NCI-H2081 (cell line): ENCODE measurements at regions not wholly inside any gene's neighbourhood (a gene's known extent, or its start where the extent isn't known, plus 50 kb on each side); places are given as distances from the start of the nearest gene placed in this dataset.
"Not testable (repeated sequence)": the region's sequence is repeated elsewhere in the genome, so short reads cannot be mapped to it uniquely, and the experiment has no call there.

Experiments used
- DNase-seq, 2 experiments: peaks; one replicate each; lab custom pipeline; 2025; lab: John Stamatoyannopoulos, UW

DNA sequence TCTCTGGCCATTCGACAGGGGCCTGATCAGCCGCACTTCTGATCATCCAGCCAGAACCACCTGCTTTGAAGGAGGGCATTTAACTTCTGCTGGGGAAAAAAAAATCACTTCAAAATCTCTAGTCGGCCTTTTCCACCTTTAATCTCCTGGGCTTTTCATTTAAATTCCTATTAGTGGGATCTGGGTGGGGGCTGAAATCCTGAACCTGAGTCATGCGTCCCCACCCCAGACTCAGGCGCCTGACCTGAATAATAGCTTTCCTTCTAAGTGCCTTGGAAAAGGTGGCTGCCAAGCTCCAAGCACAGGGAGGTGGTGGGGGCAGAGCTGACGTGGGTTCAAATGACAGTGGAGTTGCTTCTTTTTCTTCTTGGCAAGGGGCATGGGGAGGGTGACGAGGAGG lies 246.0 kb upstream of the EXOC2 start:
- no peak for DNase-seq

DNA sequence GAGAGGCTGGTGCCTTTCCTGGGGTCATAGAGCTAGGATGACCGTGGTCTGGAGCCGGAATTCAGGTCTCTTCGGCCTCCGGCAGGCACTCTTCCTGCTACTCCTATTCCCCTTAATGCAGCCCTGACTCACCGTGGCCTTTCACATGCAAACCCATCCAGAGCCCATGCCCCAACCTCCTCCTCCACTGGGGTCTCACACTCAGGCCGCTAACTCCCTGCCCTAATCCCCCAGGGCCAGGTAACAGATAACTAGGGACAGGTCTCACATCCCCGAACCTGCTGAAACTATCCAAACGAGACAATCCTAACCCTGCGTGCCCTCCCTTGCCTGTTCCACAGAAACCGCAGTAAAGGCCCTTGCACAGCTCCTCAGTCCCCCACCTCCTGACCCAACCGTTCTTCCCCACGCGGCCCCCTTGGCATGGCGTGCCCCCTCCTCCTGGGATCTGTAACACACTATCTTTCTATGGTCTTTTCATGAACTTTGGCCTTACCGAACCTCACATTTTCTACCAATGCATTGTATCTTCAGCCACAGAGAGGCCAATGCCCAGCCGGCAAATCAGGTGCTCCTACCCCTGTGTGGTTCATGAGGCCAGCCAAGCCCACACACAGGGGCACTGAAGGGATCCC lies 245.4 kb upstream of the EXOC2 start:
- DNase-seq = no peak

DNA sequence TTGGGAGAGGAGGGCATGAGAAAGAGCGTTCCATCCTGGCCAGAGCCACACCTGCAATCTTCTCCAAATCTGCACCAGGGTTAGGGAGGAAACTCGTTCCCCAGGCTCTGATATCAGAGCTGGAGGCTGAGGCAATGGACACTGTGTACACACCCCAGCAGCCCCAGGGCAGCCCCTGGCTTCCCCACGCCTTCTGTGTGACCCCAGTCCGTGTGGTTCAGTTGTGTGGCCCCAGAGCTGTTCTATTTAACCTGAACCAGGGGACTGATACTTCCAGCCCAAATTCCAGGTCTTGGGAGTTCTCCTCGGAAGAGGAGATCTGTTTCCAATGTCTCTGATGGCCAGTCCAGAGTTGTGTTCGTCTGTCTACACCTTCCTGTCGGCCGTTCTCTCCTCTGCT lies 242.6 kb upstream of the EXOC2 start:
- no peak for DNase-seq

DNA sequence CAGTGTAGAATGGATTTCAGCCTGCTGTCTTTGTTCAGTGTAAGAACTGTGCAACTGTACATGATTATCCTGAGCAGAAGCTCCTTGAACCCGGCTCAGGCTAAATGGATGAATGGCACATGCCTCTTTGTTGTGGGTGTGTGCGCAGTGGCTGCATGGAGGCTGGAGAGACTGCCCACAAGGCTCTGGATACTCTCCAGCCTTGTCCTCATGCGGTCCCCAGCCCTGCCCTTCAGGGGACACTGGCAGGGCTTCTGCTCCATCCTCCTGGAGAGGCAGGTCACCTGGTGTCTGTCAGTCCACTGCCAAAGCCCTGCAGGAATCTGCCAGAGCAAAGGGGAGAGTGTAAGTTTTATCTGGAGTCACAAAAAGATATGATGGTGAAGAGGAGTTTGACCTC lies 241.7 kb upstream of the EXOC2 start:
- no peak for DNase-seq

DNA sequence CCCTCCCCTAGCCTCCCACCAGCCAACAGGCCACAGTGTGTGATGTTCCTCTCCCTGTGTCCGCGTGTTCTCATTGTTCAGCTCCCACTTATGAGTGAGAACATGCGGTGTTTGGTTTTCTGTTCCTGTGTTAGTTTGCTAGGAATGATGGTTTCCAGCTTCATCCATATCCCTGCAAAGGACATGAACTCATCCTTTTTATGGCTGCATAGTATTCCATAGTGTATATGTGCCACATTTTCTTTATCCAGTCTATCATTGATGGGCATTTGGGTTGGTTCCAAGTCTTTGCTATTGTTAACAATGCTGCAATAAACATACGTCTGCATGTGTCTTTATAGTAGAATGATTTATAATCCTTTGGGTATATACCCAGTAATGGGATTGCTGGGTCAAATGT lies 239.0 kb upstream of the EXOC2 start:
- DNase-seq = not testable (repeated sequence)

DNA sequence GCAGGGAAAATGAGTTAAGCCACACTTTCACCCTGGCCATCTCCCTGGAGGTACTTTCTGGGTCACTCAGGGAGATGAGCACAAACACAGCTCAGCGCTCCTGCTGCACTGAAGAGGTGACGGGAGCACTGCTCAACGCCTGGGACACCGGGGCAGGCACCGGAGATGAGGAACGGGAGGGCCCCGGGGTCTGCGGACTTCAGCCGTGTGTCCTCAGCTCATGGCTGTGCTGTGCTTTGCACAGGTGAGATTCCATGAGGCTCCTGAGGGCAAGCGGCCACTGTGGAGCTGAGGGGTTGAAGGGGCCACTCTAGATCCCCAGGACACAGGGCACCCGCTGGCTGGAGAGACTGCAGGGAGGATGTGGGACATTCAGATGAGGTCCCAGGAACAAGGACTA lies 234.2 kb upstream of the EXOC2 start:
- no peak for DNase-seq

DNA sequence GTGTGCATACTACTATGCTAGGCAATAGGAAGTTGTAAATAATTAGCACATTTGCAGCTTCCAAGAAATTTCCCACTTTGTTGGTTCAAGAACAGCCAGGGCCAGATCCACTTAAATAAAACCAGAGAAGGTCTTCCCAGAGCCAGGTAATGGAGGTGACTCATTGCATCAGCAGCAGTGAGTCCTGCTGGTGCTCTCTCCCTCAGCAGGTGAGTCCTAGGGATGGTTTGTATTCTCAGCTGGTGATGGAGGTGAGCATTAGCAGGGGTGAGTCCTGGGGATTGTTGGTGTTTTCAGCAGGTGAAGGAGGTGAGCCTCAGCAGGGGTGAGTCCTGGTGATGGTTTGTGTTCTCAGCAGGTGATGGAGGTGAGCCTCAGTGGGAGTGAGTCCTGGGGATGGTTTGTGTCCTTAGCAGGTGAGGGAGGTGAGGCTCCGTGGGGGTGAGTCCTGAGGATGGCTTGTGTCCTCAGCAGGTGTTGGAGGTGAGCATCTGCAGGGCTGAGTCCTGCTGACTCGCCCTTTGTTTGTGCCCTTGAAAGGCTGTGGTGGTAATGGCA lies 232.8 kb upstream of the EXOC2 start:
- DNase-seq = no peak

DNA sequence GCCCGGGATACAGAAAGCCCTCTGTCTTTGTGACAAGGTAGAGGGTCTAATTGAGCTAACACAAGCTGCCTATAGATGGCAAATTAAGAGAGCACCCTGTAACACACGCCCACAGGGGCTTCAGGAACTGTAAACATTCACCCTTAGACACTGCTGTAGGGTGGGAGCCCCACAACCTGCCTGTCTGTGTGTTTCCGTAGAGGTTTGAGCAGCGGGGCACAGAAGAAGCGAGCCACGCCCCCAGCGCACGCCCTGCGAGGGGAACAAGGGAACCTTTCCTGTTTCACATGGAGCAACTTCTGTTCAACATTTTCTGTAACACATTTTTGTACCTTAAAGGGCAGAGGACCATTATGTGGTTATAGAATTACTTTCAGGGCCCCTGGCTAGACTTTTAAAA lies 231.7 kb upstream of the EXOC2 start:
- DNase-seq = no peak

DNA sequence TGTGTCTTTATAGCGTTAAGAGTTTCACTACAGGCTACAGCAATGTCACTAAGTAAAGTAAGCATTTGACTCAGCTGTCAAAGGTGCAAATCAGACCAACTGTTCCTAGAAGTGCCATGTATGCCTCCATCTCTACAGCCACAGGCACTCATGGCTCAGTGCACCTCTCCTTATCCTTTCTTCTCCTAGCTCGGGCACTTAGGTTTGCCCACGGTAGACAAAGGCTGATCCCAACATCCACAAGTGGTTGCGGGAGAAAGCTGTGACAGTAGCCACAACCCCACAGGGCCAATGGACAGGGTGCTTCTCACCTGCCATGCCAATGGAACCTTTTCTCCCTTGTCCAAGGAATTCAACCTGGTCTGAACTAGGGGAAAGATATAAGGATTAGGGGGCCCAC lies 228.5 kb upstream of the EXOC2 start:
- no peak for DNase-seq

DNA sequence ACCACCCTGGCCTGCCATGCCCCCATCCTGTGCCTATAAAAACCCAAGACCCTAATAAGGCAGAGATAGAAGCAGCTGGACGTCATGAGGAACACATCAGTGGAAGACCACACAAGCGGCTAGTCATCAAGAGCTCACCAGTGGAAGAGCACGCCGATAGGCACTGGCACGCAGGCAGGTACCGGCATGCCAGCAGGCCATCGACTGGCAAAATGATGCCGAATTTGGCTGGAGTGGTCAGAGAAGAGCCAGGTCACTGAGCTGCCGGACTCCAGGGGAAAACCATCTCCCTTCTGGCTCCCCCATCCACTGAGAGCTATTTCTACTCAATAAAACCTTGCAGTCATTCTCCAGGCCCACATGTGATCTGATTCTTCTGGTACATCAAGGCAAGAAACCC lies 227.6 kb upstream of the EXOC2 start:
- no peak for DNase-seq

DNA sequence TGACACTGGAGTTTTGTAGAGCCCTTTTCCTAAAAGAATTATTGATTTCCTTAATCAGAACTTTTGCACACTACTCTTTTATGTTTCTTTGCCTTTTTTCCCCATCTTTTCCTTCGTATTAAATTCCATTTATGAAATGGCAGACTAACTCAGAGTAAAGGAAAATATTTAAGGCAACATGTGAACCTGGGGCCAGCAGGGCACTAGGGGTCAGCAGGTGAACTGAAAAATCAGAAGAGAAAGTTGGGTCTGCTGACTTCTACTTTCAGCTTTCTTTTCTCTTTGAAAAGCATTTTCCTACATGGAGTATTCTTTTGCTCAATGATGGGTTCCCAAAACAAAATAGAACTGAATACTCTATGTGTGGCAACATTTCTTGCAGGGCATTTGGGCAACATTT lies 226.6 kb upstream of the EXOC2 start:
- DNase-seq = no peak

DNA sequence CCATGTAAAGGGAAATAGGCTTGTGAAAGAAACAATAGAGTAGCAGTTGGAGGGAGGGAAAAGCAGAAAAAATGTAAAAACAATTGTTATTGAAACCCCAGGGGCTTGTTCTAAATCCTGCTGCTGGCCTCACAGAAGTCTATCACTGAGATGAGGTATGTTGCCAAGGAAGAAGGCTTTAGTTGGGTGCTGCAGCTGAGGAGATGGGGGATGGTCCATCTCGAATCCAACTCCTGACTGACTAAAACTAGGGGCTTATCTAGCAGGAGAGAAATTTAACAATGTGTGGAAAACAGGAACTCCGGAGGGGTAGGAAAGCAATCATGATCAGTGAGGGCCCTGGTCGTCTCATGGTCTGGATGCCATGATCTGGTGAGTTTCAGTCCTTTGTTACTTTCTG lies 225.0 kb upstream of the EXOC2 start:
- DNase-seq = no peak

DNA sequence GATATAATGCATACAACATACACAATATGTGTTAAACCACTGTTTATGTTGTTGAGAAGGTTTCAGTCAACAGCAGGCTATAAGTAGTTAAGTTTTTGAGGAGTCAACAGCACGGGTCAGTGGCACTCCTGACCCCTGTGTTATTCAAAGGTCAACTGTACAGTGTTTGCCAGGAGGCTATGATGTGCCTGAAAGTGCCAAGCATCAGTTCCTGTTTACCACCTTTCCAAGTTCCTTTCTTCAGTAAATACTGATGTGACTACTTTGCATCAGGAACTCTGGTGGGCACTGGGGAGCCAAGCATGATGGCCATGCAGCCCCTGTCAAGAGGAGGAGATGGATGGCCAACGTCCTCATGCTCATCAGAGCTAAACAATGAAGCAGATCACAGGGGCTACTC lies 224.4 kb upstream of the EXOC2 start:
- no peak for DNase-seq

DNA sequence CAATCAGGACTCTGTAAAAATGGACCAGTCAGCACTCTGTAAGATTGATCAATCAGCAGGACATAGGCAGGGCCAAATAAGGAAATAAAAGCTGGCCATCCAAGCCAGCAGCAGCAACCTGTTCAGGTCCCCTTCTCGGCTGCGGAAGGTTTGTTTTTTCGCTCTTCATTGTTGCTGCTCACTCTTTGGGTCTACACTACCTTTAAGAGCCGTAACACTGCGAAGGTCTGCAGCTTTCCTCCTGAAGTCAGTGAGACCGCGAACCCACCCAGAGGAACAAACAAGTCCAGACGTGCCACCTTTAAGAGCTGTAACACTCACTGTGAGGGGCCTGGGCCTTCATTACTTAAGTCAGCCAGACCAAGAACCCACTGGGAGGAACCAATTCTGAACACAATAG lies 223.2 kb upstream of the EXOC2 start:
- DNase-seq = no peak

DNA sequence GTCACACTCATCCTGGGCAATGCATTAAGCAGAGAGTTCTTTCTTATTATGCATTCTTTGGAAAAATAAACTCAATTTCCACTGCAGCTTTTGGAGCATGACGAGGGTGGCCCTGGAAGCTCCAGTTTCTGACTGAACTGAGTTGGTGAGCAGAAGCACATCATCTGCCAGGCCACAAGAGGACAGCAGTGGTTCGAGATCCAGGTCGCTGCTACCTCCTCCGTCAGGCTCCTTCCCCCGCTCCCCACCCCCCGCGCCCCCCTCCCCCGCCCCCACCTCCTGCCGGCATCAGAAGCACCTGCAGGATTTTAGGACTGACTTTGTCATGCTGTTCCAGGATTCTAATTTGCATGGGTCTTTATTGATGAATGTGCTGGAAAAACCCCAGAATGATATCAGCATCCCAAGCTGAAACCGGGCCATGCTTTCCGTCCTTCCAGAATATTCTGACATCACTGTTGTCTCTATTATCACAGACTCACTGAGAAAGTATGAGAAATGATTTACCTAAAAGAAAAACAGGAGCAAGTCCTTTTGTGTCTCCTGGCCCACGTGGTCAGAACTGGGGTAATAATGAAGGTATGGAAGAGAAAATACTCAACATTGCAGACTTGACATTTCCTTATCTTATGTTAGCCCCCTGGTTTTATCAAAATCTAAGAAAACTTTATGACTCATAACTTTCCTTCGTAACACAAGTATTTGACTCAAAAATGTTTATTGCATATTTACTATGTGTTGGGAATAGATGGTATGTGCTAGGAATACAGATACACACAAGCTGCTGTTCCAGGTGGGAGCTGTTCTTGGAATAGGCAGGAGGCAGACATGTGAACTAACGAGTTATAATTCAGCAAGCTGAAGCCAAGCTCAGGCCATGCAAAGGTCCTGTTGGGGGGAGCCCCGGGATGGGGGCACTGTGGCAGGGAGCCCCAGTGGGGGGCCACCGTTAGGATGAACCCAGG lies 220.2 kb upstream of the EXOC2 start:
- peak; percentile 3 to 23 for DNase-seq

DNA sequence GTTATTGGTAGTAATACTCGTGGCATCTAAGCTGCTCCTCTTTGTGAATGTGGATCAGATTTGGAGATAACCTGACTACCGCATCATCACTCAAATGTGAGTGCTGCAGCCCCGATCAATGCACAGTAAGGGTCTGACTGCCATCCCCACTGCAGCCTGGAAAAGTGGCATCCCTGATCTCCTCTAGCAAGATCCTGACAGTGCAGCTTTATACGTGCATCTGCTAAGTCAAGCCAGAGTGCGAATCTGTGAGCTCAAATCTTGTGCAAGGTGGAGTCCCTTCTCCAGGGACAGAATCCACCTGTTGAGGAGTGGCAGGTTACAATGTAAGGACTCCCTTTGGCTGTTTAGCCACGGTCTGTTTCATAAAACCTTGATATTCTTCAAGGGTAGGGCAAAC lies 215.0 kb upstream of the EXOC2 start:
- no peak for DNase-seq

DNA sequence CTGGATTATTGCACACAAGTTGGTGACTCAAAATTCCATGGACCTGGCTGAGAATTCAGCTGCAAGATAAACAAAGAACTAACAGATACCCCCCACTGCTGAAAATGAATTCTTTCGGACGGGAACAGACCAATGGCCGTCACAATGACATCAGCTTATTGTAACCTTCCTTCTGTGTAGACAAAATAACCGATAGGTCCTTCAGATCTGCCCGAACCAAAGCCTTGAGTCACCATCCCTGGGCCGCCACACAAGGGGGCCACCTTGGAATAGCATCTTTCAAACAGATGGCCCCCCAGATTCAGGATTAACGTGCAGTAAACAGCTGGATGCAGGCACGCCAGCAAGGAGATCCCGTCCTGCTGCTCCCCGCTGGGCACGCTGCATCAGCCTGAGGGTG lies 214.0 kb upstream of the EXOC2 start:
- DNase-seq = no peak

DNA sequence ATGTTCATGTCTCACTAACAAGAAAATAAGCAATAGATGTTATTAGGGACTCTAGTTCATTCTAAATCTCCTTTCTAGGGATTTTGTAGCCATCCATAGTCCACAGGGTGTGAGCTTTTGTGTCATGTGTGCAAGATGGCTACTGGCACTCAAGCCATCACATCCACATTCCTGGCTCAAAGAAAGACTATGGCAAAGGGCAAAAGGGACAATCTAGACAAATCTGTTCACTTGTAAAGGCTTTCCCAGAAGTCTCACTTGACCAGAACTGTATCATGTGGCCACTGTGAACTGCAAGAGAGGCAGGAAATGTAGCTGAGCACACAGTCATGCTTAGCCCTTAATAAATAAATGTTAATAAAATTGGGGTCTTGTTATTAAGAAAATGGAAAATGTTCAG lies 212.6 kb upstream of the EXOC2 start:
- no peak for DNase-seq

DNA sequence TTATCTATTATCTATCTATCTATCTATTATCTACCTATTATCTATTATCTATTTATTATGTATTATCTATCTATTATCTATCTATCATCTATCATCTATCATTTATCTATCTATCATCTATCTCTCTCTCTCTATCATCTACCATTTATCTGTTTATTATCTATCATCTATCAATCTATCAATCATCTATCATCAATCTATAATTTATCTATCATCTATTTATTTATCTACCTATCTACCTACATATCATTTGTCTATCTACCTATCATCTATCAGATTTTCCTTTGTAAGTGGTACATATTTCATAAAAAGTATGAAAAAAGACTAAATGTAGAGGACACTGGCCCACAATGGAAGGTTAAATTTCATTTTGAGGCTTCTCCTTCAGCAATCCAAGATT lies 212.1 kb upstream of the EXOC2 start:
- no peak for DNase-seq

DNA sequence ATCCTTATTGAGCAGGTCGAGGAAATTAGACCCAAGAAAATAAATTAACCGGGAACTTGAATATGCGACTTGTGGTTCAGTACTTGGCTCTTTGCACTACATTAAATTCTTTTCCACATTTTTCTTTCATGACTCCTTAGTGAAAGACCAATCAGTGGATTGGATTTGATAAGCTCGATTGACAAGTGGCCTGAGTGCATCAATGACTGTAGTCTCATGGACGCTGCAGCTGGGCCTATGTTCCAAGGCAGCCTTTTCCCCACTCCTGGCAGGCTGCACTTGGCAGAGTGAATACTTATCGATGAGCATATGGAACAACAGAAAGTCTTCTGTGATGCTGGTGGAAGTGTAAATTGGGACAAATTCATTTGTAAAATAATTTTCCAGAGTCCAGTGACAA lies 210.8 kb upstream of the EXOC2 start:
- no peak for DNase-seq

DNA sequence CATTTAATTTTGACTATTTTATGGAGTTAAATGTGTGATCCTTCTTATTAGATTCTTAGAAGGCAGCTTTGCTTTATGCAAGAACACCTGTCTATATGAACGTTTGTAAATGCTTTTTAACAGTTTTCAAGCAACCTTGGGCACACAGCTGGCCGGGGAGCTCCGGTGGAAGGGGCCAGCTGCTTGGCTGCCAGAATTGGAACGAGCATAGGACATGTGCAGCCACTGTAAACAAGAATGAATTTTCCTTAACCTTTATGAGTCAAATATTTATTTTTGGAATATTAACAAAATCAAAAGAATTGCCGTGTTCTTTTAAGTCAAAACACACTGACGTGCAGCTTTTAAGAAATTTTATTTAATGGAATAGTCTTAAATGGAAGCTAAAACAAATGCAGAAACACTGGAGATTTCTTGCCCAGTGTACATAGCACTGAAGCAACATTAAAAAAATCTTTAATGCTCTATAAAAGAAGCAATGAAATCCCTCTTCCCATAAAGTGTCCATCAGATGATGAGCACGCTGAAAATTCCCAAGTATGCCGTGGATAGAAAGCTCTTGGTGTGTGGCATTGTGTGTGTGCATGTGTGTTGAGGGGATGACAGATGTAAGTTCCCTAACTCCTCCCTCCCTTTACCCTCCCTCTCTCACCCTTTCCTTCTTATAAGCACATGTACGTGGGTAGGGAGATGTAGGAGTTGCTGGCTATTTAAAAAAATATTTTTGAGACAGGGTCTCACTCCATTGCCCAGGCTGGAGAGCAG lies 208.9 kb upstream of the EXOC2 start:
- no peak for DNase-seq
